Endothelial cell of umbilical vein (primary cell): ENCODE measurements at regions not wholly inside any gene's neighbourhood (a gene's known extent, or its start where the extent isn't known, plus 50 kb on each side); places are given as distances from the start of the nearest gene placed in this dataset.

Experiments used
- BruUV-seq: library from RNA; stranded (reverse); fragments of 400-500 nt; replicated peaks from 2 replicates; lab custom pipeline; 2021; lab: Mats Ljungman, UMichigan
- CTCF ChIA-PET: fragments of 300-600, 350-600 bp; sonication (Branson Sonifier 250); formaldehyde crosslinking; loops from one replicate; lab custom pipeline; 2021; ENCODE audit warnings: antibody characterized with exemption, inconsistent platforms; lab: Charles Lee
- POLR2A ChIA-PET: fragments of 300-600, 350-600 bp; sonication (Branson Sonifier 250); formaldehyde crosslinking; loops from one replicate; lab custom pipeline; 2021; ENCODE audit warnings: antibody characterized with exemption, inconsistent platforms; lab: Charles Lee
- DNase-seq: peaks from one replicate; pipeline ENCODE4 v3.0.0-alpha.2; 2011; ENCODE audit warnings: low read depth, low spot score
- FAIRE-seq: peaks from 2 replicates; lab custom pipeline; 2011; peaks lifted over from hg19 to GRCh38; lab: Jason Lieb, UNC
- H2AFZ ChIP-seq: 2 replicates; pipeline ENCODE4 v1.6.0; 2012; ENCODE audit warnings: low read depth, low read length, control low read depth, inconsistent platforms
- H3K27ac ChIP-seq: 2 replicates; pipeline ENCODE4 v1.5.1; 2011; ENCODE audit warnings: low read depth, mild to moderate bottlenecking, control low read depth, low read length, moderate library complexity; ENCODE audit not compliant: insufficient read depth
- H3K27me3 ChIP-seq, 2 experiments: 2 replicates each; pipeline versions ENCODE4 v1.6.0 to v1.6.1; 2011; ENCODE audit warnings: low read length in 2 of 2, mixed read lengths in 1 of 2; ENCODE audit not compliant: control insufficient read depth in 2 of 2, insufficient read depth in 2 of 2
- H3K36me3 ChIP-seq, 2 experiments: 2 replicates in 1 of 2; 3 replicates in 1 of 2; pipeline ENCODE4 v1.5.1; 2011; ENCODE audit warnings: low read length in 2 of 2, mild to moderate bottlenecking in 1 of 2, moderate library complexity in 1 of 2; ENCODE audit not compliant: control insufficient read depth in 2 of 2, insufficient read depth in 2 of 2; ENCODE audit errors: extremely low read depth in 1 of 2
- H3K4me1 ChIP-seq: 3 replicates; pipeline ENCODE4 v1.5.1; 2011; ENCODE audit warnings: mild to moderate bottlenecking, low read length; ENCODE audit not compliant: control insufficient read depth, insufficient read depth; ENCODE audit errors: extremely low read depth
- H3K4me2 ChIP-seq: 2 replicates; pipeline ENCODE4 v1.6.1; 2011; ENCODE audit warnings: low read length, control low read depth, mixed read lengths; ENCODE audit not compliant: insufficient read depth
- H3K4me3 ChIP-seq, 3 experiments: fragments of 200-600 bp in 1 of 3; sonication (generic), shearing (Covaris generic) in 1 of 3; replicated peaks in 1 of 3; 2 replicates each; pipeline ENCODE4 v1.5.1; 2011 to 2016; ENCODE audit warnings: control low read depth in 3 of 3, low read length in 3 of 3, mild to moderate bottlenecking in 2 of 3, inconsistent platforms in 1 of 3, low read depth in 1 of 3, moderate library complexity in 1 of 3; ENCODE audit not compliant: insufficient read depth in 1 of 3
- H3K79me2 ChIP-seq: 2 replicates; pipeline ENCODE4 v1.6.0; 2012; ENCODE audit warnings: low read length, inconsistent platforms; ENCODE audit not compliant: control insufficient read depth, insufficient read depth
- H3K9ac ChIP-seq: replicated peaks from 2 replicates; pipeline ENCODE3; 2011; ENCODE audit warnings: low read length, control low read depth; ENCODE audit not compliant: insufficient read depth; ENCODE audit errors: extremely low read depth
- H3K9me1 ChIP-seq: replicated peaks from 3 replicates; pipeline ENCODE4 v1.6.0; 2011; ENCODE audit warnings: mild to moderate bottlenecking, low read length; ENCODE audit not compliant: control insufficient read depth, insufficient read depth; ENCODE audit errors: extremely low read depth
- H3K9me3 ChIP-seq: replicated peaks from 2 replicates; pipeline ENCODE4 v1.5.1; 2012; ENCODE audit warnings: low read length, inconsistent platforms; ENCODE audit not compliant: control insufficient read depth, insufficient read depth
- H4K20me1 ChIP-seq: replicated peaks from 2 replicates; pipeline ENCODE3; 2011; ENCODE audit warnings: mild to moderate bottlenecking, low read length; ENCODE audit not compliant: control insufficient read depth, insufficient read depth; ENCODE audit errors: extremely low read depth
- EZH2 ChIP-seq: IDR thresholded peaks from 2 replicates; pipeline ENCODE4 v1.6.1; 2012; ENCODE audit warnings: borderline replicate concordance, low read depth, mild to moderate bottlenecking, moderate library complexity, low read length, inconsistent platforms; ENCODE audit not compliant: severe bottlenecking
- FOS ChIP-seq: IDR thresholded peaks from 2 replicates; pipeline ENCODE4 v1.6.1; 2011; ENCODE audit warnings: mild to moderate bottlenecking, low read length, moderate library complexity, borderline replicate concordance; ENCODE audit not compliant: insufficient read depth
- GATA2 ChIP-seq: IDR thresholded peaks from 2 replicates; pipeline ENCODE4 v1.7.0; 2011; ENCODE audit warnings: low read depth, mild to moderate bottlenecking, moderate library complexity, mixed read lengths, low read length; ENCODE audit not compliant: insufficient read length, insufficient read depth
- JUN ChIP-seq: IDR thresholded peaks from 2 replicates; pipeline ENCODE4 v1.6.1; 2011; ENCODE audit warnings: borderline replicate concordance, low read depth; ENCODE audit not compliant: insufficient read length, insufficient read depth
- MAX ChIP-seq: IDR thresholded peaks from 2 replicates; pipeline ENCODE4 v1.6.1; 2011; ENCODE audit not compliant: insufficient read depth, insufficient read length
- MYC ChIP-seq: IDR thresholded peaks from one replicate; pipeline ENCODE4 v1.6.1; 2011; ENCODE audit warnings: mild to moderate bottlenecking, low read depth, low read length
- POLR2A ChIP-seq: IDR thresholded peaks from 2 replicates; pipeline ENCODE4 v1.6.1; 2012; ENCODE audit warnings: low read depth, mild to moderate bottlenecking, control low read depth, low read length
- POLR2AphosphoS5 ChIP-seq: IDR thresholded peaks from 2 replicates; pipeline ENCODE4 v1.6.1; 2012; ENCODE audit warnings: low read depth, mild to moderate bottlenecking, control low read depth, low read length, moderate library complexity; ENCODE audit not compliant: insufficient read depth
- dilution Hi-C: fragments of 300-500 bp; cut with MboI; formaldehyde crosslinking; loops from one replicate; pipeline ENCODE4 v1.15.0; 2019; ENCODE audit warnings: low sequenced_read_pairs; ENCODE audit not compliant: extremely low pct_ligation_motif_present
- intact Hi-C: fragments of 100-400 bp; cut with micrococcal nuclease; formaldehyde crosslinking; loops from one replicate; pipeline ENCODE4 v1.10.0; 2022
- TF ChIP-seq, protein P1 (sequence below), 2 donors: IDR thresholded peaks; 1 replicate in 1 of 2; 2 replicates in 1 of 2; pipeline ENCODE4 v1.5.1; 2011; ENCODE audit warnings: low read length in 2 of 2, mild to moderate bottlenecking in 2 of 2, moderate library complexity in 2 of 2, control low read depth in 1 of 2, inconsistent platforms in 1 of 2, low read depth in 1 of 2; ENCODE audit not compliant: insufficient read depth in 1 of 2; ENCODE audit errors: extremely low read depth in 1 of 2

DNA sequence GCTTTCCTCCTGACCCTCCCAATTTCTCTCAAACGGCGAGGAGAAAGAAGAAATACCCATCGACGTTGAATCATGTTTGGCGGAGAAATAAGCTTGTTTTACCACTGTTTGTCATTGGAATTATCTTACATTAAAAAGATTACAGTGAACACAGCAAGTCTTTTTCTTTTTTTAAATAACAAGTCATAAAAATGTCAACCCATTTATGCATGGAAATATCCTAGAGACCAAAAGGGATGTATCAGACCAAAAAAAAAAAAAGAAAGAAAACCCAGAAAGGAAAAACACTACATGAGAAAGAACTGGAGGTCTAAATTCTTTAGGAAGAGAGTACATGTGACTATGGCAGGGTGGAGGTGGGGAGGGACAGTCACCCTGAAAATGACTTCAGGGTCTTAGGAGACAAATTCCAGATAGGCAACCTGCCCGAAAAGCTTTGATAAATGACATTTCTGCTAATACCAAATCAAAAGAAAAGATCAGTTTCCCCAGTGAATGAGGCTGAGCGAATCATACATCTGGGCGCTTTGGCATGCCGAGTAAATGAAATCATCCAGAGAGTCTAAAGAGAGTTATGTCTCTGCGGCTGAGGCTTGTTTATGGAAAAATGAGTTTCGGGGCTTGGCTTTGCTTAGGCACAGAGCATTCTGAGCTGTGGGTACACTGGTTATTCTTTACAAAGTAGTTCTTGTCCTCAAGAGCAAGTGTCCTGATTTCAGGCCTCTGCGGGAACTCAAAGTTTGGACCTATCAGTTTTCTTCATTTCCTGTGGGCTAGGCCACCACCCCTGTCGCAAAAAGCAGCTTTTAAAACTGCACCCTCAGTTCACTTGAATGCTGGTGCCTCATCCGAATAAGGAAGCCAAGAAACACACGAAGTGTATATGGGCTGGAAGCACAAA lies 110.1 kb upstream of the TGFBR2 start:
- no TSS peak for BruUV-seq
- no peak for FAIRE-seq
- Histone ChIP-seq H3K79me2 (no peaks in the 10 kb centered on the region), H4K20me1 (no peaks in the 10 kb centered on the region), H3K27ac (no peak overlapping the region), H3K4me3 (no peak overlapping the region), H3K9me3 (no peaks in the 10 kb centered on the region), H3K9me1 (no peaks in the 10 kb centered on the region), H3K4me2 (no peak overlapping the region), H3K27me3 (no peaks in the 10 kb centered on the region), H2AFZ (peak overlapping the region; percentile 39), H3K4me1 (no peaks in the 10 kb centered on the region), H3K9ac (no peak overlapping the region), H3K36me3 (no peaks in the 10 kb centered on the region)
- dilution Hi-C loops: no loop called here
- ChIA-PET CTCF (interaction anchor here (1.1 to 1.3 kb wide), 2 partner anchors 10 to 35 kb away, joined by 3 to 4 read pairs; no protein-coding TSS in a partner anchor), POLR2A (no interaction called here)
- intact Hi-C loops: no loop called here
- no peak for DNase-seq
- no peak for TF ChIP-seq FOS
- TF ChIP-seq, protein P1, sequence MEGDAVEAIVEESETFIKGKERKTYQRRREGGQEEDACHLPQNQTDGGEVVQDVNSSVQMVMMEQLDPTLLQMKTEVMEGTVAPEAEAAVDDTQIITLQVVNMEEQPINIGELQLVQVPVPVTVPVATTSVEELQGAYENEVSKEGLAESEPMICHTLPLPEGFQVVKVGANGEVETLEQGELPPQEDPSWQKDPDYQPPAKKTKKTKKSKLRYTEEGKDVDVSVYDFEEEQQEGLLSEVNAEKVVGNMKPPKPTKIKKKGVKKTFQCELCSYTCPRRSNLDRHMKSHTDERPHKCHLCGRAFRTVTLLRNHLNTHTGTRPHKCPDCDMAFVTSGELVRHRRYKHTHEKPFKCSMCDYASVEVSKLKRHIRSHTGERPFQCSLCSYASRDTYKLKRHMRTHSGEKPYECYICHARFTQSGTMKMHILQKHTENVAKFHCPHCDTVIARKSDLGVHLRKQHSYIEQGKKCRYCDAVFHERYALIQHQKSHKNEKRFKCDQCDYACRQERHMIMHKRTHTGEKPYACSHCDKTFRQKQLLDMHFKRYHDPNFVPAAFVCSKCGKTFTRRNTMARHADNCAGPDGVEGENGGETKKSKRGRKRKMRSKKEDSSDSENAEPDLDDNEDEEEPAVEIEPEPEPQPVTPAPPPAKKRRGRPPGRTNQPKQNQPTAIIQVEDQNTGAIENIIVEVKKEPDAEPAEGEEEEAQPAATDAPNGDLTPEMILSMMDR (IDR thresholded peaks at IDR 0.05; ENCODE audit: extremely low read depth in 1 of 2, insufficient read depth in 1 of 2, low read depth in 1 of 2, low read length in 2 of 2): no peak
- TF ChIP-seq POLR2A: no peak
- TF ChIP-seq EZH2: no peak
- no peak for TF ChIP-seq MAX
- TF ChIP-seq MYC: no peak
- no peak for TF ChIP-seq GATA2
- no peak for TF ChIP-seq POLR2AphosphoS5
- TF ChIP-seq JUN: no peak
